Mesothelial cell of epicardium (in vitro differentiated cells): ENCODE measurements at regions not wholly inside any gene's neighbourhood (a gene's known extent, or its start where the extent isn't known, plus 50 kb on each side); places are given as distances from the start of the nearest gene placed in this dataset.

Source experiments
- DNase-seq, 2 experiments: peaks; one replicate each; pipeline ENCODE4 v3.0.0; 2021; ENCODE audit warnings: low spot score in 2 of 2; ENCODE audit not compliant: unreplicated experiment in 2 of 2
- H3K27ac Mint-ChIP-seq: 2 replicates; pipeline ENCODE4 v1.8.0; 2021; ENCODE audit warnings: mixed read lengths
- H3K27me3 Mint-ChIP-seq: 2 replicates; pipeline ENCODE4 v1.8.0; 2021; ENCODE audit warnings: low read depth, mixed read lengths
- H3K36me3 Mint-ChIP-seq: 2 replicates; pipeline ENCODE4 v1.8.0; 2021; ENCODE audit warnings: mixed read lengths
- H3K4me1 Mint-ChIP-seq: 2 replicates; pipeline ENCODE4 v1.8.0; 2021; ENCODE audit warnings: mixed read lengths
- H3K4me3 Mint-ChIP-seq: 2 replicates; pipeline ENCODE4 v1.8.0; 2021; ENCODE audit warnings: mild to moderate bottlenecking, moderate library complexity, mixed read lengths
- H3K9me3 Mint-ChIP-seq: 2 replicates; pipeline ENCODE4 v1.8.0; 2021; ENCODE audit warnings: mixed read lengths
- CTCF ChIP-seq: fragments of 200-600 bp; sonication (generic); IDR thresholded peaks from one replicate; pipeline ENCODE4 v1.5.0; 2021; ENCODE audit warnings: antibody characterized with exemption; ENCODE audit not compliant: unreplicated experiment

DNA sequence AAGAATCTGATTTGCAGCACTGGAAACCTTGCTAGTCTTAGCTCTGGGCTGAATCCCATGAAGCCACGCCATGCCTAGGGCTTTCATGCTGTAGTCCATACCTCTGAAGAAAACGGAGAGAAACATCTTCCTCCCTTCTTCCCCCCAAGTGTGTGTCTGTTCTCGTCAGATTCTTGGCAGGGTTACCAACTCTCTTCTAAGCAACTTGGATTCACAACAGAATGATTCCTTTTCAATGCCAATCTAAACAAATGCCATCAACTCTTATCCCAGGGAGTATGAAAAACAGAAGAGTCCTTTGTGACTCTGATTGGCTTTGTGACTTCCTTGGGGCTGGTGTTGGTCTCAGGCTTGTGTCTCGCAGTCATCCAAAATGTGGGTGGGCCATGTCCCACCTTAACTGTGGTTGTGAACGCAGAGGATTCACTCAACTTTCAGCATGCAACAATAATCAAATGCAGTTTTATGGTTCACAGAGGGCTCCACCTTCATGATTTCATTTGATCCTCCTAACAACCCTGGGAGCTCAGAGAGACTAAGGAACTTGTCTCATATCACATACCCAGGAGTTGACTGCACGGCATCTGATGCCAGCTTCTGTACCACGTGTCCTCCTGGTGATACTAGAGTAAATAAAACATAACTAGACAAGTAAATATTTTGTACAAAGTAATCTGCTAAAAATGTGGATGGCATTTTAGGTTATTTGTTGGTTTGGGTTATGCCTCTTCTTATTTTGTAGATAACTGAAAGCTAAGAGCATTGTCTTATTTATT is 186.0 kb upstream of the TNP1 start:
- DNase-seq = no peak
- no peak for TF ChIP-seq CTCF
- Mint-ChIP-seq H3K27me3 (no peaks in the 10 kb centered on the region), H3K36me3 (no peaks in the 10 kb centered on the region), H3K9me3 (no peaks in the 10 kb centered on the region), H3K4me1 (peaks cover 10% of the 10 kb centered on the region), H3K27ac (no peak overlapping the region), H3K4me3 (no peak overlapping the region)

GRCh38 chr2:217040099-217040498 is 180.2 kb upstream of the TNP1 start:
- Mint-ChIP-seq H3K36me3 (no peaks in the 10 kb centered on the region), H3K4me3 (no peak overlapping the region), H3K4me1 (peaks cover 20% of the 10 kb centered on the region), H3K27me3 (no peaks in the 10 kb centered on the region), H3K27ac (no peak overlapping the region), H3K9me3 (no peaks in the 10 kb centered on the region)
- TF ChIP-seq CTCF = no peak
- DNase-seq = no peak

GRCh38 chr2:217038001-217038400 is 178.1 kb upstream of the TNP1 start:
- no peaks in the 10 kb centered on the region for H3K36me3 Mint-ChIP-seq
- H3K4me3 Mint-ChIP-seq = no peak overlapping the region
- H3K4me1 Mint-ChIP-seq = peaks cover 20% of the 10 kb centered on the region
- H3K27me3 Mint-ChIP-seq = no peaks in the 10 kb centered on the region
- no peak for TF ChIP-seq CTCF
- no peaks in the 10 kb centered on the region for H3K9me3 Mint-ChIP-seq
- DNase-seq = no peak
- no peak overlapping the region for H3K27ac Mint-ChIP-seq

DNA sequence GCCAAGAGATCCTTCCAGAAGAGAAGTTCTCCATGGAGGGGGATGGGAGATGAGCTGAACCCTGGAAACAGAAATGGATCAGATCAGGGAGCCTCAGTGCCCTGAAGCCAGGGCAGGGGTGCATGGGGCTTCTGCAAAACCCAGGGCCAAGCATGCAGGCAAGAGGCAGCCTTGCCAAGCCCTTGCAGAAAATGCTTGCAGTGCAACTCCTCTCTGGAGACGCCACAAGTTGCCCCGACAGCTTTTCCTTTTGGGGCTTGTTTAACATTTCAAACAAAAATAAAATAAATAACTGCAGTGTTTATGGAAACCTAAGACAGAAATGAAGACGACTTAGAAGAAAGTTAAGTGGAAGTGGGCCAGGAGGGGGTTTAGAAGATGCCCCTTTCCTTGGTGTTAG is 177.5 kb upstream of the TNP1 start:
- DNase-seq = no peak
- Mint-ChIP-seq H3K27me3 (peaks cover under 1% of the 10 kb centered on the region), H3K9me3 (no peaks in the 10 kb centered on the region), H3K27ac (no peak overlapping the region), H3K4me3 (no peak overlapping the region), H3K4me1 (peaks cover 20% of the 10 kb centered on the region), H3K36me3 (no peaks in the 10 kb centered on the region)
- TF ChIP-seq CTCF = no peak

- peaks cover 20% of the 10 kb centered on the region for H3K4me1 Mint-ChIP-seq
- no peak overlapping the region for H3K27ac Mint-ChIP-seq
- H3K9me3 Mint-ChIP-seq = no peaks in the 10 kb centered on the region
- no peaks in the 10 kb centered on the region for H3K36me3 Mint-ChIP-seq
- H3K4me3 Mint-ChIP-seq = no peak overlapping the region
- no peak for TF ChIP-seq CTCF
- no peak for DNase-seq
- H3K27me3 Mint-ChIP-seq = peaks cover 7% of the 10 kb centered on the region
These were observed 176.1 kb upstream of the TNP1 start for GRCh38 chr2:217035967-217036366.

- Mint-ChIP-seq H3K4me1 (peaks cover 11% of the 10 kb centered on the region), H3K4me3 (no peak overlapping the region), H3K9me3 (no peaks in the 10 kb centered on the region), H3K27ac (no peak overlapping the region), H3K36me3 (no peaks in the 10 kb centered on the region), H3K27me3 (peaks cover 23% of the 10 kb centered on the region)
- no peak for TF ChIP-seq CTCF
- DNase-seq = no peak
These were observed 173.3 kb upstream of the TNP1 start for GRCh38 chr2:217033186-217033585.
